Kidney glomerular epithelial cell (primary cell): ENCODE measurements at regions not wholly inside any gene's neighbourhood (a gene's known extent, or its start where the extent isn't known, plus 50 kb on each side); places are given as distances from the start of the nearest gene placed in this dataset.
A peak's percentile ranks its signal among the peaks of the same experiment; 100 is the strongest.
"Not testable (repeated sequence)": the region's sequence is repeated elsewhere in the genome, so short reads cannot be mapped to it uniquely, and the experiment has no call there.

ENCODE experiments used
- DNase-seq: peaks from one replicate; lab custom pipeline; 2025; lab: John Stamatoyannopoulos, UW

DNA sequence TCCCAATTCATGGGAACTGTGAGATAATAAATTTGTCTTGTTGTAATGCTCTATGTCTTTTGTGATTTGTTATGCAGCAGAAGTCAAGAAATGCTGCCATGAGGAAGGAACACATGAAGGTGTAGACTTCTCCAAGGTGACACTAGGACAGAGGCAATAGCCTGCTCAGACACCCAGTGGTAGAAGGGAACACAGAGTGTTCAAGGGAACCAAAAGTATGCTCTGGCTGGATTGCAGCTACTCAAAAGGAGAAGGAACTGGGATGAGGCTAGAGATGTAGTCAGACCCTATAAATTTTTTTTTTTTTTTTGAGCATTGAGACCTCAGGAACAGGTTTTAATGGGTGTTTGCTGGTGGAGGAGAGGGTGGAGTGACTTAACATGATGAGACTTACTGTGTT, 232.5 kb downstream of the PARP8 start:
- DNase-seq, result no peak

DNA sequence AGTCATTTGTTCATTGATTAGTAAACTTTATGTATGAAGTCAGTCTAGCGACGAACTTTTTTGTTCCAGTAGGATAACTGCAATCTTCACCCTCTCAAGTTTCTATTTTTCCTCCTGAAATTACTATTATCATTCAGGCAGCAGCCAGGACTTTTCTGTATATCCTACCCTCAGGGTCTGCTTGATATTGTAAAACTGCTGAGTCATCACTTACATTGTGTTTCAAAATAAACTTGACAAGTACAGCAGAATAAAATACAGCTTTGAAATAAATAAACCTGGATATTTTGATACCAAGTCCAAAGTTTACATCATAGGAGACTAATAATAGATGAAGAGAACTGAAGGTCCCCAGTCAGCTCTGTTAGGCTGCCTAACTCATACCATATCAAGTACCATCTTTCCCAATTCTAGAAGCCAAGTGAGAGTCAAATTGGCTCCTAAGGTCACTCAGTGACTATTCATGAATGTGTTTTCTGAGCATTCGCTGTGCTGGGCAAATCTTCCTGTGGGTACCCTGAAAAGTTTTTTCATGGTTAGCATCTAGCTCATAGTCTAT, 234.6 kb downstream of the PARP8 start:
- DNase-seq, result no peak

GRCh38 chr5:50903651-50904050, 237.2 kb downstream of the PARP8 start:
- no peak for DNase-seq

- DNase-seq, result no peak
Observed at GRCh38 chr5:50905996-50906570, 239.6 kb downstream of the PARP8 start.

DNA sequence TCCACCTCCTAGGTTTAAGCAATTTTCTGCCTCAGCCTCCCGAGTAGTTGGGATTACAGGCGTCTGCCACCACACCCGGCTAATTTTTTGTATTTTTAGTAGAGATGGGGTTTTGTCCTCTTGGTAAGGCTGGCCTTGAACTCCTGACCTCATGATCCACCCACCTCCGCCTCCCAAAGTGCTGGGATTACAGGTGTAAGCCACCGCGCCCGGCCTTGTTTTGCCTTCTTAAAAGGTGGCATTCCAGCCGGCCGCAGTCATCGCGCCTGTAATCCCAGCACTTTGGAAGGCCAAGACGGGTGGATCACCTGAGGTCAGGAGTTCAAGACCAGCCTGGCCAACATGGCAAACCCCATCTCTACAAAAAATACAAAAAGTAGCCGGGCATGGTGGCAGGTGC, 253.7 kb downstream of the PARP8 start:
- not testable (repeated sequence) for DNase-seq

DNA sequence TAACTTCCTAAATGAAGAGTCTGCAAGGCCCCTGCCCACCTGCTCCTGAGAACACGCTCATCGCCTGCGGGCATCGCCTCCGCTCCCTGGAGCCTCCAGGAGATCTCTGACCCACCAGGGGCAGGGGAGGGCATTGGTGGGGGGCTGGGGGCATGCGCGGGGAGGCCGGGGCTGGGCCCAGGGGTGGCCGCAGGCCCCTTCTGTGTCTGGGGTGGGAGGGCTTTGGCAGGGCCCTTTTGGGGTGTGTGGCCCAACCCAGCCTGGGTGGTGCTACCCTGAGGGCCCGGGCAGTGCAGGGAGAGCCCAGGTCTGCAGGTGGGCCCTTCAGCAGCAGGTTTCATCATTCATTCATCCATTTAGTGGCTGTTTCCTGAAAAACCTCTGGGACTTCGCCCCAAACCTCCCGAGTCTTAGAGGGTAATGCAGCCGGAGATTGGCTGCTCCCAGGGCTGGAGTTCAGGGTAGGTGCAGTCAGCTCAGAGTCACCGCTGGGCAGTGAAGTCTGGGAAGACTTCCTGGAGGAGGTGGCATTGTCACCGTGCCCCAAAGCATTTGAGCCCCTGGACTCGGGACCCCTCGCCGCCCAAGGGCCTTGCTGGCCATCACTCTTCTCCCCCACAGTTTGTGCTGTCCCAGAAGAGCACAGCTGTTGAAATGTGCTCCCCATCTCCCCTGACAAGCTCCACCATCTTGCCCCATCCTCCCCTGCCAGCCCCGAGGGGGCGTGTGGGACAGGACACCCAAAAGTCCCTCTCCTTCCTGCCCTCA, 255.1 kb downstream of the PARP8 start:
- DNase-seq, result no peak

DNA sequence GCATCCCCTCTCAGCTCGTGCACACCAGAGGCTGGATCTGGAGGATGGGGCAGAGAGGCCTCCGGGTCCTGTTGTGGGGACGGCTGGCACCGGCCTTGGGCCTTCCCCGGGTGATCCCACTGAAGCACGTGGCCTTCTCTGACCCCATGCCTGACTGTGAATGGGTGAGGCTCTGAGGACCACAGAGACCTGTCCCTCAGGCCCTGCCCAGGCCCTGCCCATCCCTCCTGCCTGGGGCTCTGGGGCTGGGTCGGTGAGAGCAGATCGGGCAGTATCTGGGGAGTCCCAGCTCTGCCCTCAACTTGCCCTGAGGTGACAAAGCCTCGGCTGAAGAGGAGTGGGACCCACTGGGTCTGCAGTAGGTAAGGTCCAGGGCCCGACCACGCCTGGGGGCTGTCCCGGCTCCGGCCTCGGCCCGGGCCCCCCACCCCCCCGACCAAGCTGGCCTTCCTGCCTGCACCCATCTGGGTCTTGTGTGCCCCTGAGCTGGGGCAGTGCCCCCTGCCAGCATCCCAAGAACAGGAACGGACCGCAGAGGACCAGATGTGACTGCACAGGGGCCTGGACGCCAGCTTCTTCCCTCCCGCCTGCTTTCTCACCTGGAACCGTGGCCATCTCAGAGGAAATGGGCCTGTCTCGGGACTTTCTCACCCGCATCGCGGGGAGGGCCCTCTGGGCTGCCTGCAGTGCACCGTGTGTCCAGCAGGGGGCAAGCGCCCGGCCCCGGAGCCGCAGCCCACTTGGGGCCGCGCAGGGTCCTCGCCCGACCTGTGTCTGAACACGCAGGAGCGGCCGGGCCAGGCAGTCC, 255.9 kb downstream of the PARP8 start:
- DNase-seq, result not testable (repeated sequence)

- DNase-seq, result no peak
Observed at GRCh38 chr5:50922942-50923767, 256.7 kb downstream of the PARP8 start.

- DNase-seq, result no peak
Observed at GRCh38 chr5:50923768-50924494, 257.5 kb downstream of the PARP8 start.

DNA sequence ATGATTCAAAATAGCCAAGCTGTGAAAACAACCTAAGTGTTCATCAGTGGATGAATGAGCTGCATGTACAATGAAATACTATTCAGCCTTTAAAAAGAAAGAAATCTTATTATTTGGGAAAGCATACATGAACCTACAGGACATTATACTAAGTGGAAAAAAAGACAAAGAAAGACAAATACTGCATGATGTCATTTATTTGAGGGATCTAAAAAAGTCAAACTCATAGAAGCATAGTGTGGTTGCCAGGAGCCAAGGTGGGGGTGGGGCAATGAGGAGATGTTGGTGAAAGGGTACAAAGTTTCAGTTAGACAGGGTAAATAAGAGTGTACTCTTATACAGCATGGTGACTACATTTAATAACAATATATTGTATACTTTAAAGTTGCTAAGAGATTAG, 261.5 kb downstream of the PARP8 start:
- DNase-seq, result no peak

DNA sequence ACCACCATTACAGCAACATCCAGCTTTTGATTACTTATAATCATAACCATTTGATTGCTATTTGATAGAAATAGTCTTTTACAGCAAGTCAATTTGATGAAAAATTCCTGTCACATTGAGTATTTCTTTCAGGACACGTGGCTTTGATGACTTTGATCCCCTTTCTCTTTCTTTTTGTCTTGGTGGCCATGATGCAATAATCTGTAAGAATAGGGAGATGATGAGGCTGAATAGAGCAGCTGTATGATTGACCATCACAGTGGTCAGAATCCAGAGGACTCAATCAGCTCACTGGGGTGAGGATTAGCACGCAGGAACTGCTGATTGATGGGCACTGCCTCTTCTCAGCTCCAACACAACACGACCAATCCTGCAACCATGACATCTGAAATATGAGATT, 262.7 kb downstream of the PARP8 start:
- DNase-seq, result no peak

- no peak for DNase-seq
Observed at GRCh38 chr5:50934343-50934742, 267.9 kb downstream of the PARP8 start.

DNA sequence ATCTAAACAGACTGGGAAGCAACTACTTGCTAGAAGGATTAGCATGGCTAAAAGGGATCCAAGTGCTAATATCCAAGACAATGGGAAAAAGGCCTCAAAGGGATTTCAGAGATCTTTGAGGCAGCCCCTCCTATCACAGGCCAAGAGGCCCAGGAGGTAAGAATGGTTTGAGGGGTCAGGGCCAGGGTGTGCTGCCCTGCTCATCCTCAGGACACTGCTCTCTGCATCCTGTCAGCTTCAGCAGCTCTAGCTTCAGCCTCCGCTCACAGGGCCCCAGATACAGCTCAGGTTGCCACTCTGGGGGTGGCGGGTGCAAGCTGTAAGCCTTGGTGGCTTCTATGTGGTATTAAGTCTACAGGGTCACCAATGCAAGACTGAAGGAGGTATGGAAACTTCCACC, 278.7 kb downstream of the PARP8 start:
- DNase-seq, result no peak

DNA sequence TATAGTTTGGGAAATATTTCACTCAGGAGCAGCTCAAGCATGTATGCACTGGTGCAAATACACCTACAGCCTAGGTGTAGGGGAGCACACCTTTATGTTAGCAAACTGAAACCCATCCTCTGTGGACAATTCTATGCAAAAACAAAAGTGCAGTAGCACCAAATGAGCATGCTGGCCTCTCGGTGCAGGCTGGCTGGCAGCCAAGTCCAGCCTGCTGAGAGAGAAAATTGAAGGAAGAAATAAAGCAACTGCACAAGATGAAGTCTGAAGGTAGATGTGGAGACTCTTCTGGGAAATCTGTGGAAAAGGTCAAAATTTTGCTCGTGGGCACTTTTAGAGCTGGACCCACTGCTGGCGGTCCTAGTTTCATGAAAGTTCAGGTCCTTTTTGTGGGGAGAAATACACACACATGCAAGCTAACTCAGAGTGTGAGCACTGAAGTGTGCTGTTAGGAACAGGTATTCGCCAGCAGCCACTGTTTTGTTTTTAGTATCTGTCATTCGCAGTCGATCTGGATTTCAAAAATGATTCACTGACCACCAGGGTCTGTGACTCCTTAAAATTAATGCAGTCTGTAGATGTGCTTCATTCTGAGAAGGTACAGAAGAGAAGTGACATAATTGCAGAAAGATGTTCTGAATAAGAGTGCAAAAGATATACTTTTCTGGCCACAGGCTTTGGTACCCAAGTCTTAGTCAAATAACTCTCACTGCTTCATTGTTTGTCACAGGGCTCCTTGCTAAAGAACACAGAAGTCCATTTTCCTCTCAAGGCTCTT, 281.7 kb downstream of the PARP8 start:
- no peak for DNase-seq

- no peak for DNase-seq
Observed at GRCh38 chr5:50953290-50953689, 286.9 kb downstream of the PARP8 start.

GRCh38 chr5:50958852-50959457, 292.5 kb downstream of the PARP8 start:
- no peak for DNase-seq

DNA sequence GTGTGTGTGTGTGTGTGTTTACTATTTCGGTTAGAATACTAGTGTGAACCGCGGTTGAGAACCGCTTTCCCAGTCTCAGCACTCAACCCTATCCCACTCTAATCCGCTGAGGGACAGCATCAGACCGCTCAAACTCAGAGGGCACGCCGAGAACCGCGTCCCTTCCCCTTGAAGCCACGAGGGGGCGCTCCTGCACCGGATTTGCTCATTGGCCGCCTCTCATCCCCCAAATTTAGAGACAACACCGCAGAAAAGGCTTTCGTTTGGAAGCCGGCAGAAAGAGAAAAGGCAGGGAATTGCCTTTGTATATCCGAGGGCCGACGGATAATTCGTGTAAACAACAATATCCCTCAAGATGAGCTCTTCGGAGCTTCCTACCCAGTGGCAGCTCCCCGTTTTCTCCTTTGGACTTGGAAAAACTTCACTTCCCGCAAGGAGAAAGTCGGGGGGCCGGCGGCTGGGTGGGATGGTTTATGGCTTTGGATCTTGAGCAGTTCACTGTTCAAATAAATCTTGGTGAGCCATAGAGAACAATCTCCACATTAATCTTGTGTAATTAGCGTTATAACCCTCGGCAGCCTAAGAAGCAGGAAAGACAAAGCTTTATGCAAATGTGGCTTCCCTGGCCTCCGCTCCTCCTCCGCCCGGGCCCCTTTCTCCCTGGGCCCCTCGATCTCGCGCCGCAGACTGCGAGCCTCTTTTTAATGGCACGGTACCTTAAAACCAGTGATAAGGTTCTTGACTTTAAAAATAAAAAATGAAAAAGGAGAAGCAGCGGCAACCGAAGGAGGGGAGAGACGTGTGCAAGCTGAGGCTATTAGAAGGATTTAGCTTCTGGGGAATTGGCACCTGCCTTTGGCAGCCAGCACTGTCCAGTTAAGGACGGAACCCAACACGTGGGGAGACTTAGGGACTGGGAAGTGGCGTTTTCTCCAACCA, 296.8 kb downstream of the PARP8 start:
- DNase-seq, result peak; percentile 35

DNA sequence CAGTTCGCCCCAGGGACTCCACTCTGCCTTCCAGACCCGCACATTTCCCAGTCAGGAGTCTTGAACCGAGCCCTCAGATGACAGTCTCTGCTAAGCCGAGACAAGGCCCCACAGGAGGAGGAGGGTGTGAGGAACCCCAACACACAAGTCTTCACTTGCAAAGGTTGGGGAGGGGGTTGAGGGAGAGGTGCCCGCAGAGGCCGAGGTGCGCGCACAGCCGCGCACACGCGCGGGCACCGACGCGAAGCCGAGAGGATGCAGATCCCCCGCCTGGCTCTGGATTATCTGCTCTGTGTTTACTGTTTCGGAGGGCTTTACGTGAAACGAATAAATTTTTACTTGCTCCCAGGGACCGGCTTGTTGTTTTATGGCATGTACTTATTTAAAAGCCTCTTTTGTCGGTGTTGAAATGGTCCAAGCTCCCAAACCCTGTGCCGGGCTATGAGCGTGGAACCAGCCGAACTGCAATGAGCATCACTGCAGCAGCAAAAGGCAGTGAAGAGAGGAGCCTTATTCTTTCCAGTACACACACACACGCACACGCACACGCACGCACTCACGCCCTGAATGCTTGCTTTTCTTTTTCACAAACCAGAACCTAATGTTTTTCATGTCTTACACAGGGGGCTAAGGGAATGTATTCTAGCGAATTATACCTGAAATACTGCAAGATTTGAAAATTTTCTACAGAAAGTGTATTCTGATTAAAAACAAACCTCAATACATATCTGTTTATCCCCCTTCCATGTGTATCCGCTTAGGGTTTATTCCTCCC, 297.7 kb downstream of the PARP8 start:
- DNase-seq, result no peak
